Ovary (tissue), 7 donors: ENCODE measurements at regions not wholly inside any gene's neighbourhood (a gene's known extent, or its start where the extent isn't known, plus 50 kb on each side); places are given as distances from the start of the nearest gene placed in this dataset.

Experiments used
- DNase-seq, 5 donors: peaks; one replicate each; pipeline ENCODE4 v3.0.0-alpha.2; 2019 to 2020
- H3K27ac ChIP-seq, 2 donors: fragments of 200-600 bp; one replicate each; pipeline versions ENCODE4 v1.5.1 to v1.8.0; 2019 to 2022
- H3K27me3 ChIP-seq: fragments of 200-600 bp; one replicate; pipeline ENCODE4 v1.8.0; 2022
- H3K36me3 ChIP-seq: fragments of 200-600 bp; sonication (generic); one replicate; pipeline ENCODE4 v1.5.1; 2019
- H3K4me1 ChIP-seq: one replicate; pipeline ENCODE4 v1.8.1; 2013; ENCODE audit warnings: mild to moderate bottlenecking, moderate library complexity; ENCODE audit not compliant: insufficient read depth
- H3K4me3 ChIP-seq: fragments of 200-600 bp; sonication (generic); one replicate; pipeline ENCODE4 v1.5.1; 2017
- H3K9me3 ChIP-seq, 2 donors: fragments of 200-600 bp in 1 of 2; sonication (generic) in 1 of 2; one replicate each; pipeline versions ENCODE4 v1.5.1 to v1.8.1; 2013 to 2019; ENCODE audit warnings: mild to moderate bottlenecking in 1 of 2, moderate library complexity in 1 of 2
- CTCF ChIP-seq, 3 donors: fragments of 450-650 bp in 2 of 3; fragments of 200-600 bp in 1 of 3; IDR thresholded peaks; one replicate each; pipeline versions ENCODE4 v1.5.1 to v1.8.0; 2016 to 2022; ENCODE audit warnings: antibody characterized with exemption in 3 of 3, mild to moderate bottlenecking in 1 of 3
- EP300 ChIP-seq: sonication (generic); formaldehyde crosslinking; IDR thresholded peaks from one replicate; pipeline ENCODE4 v1.6.1; 2017; ENCODE audit warnings: antibody characterized with exemption
- POLR2A ChIP-seq: fragments of 450-650 bp; IDR thresholded peaks from one replicate; pipeline ENCODE4 v1.6.1; 2017; ENCODE audit warnings: antibody characterized with exemption, mild to moderate bottlenecking, moderate library complexity
- WGBS, 3 donors: extraction: QIAGEN DNeasy Blood & Tissue Kit in 1 of 3; methylation state at CpG; one replicate each; pipeline versions ENCODE4 v1.1.5 to v1.1.7; 2013 to 2017; 5-methylcytosine and 5-hydroxymethylcytosine counted together
- intact Hi-C, 4 donors: fragments of 100-400 bp; cut with DNase I; formaldehyde crosslinking; loops; one replicate each; pipeline versions ENCODE4 v1.11.0 to v1.15.1; 2022 to 2023
- donor health status: DM: no; HTN: no; CAD: no; lungs with moderate emphysema.
- donor health status: DM: no; HTN: no; CAD: no.
- donor health status: Bipolar disorder and iron deficiency.
- donor health status: DM: no; HTN: no; CAD: no.
- donor health status: DM: yes; HTN: yes; CAD: no.

DNA sequence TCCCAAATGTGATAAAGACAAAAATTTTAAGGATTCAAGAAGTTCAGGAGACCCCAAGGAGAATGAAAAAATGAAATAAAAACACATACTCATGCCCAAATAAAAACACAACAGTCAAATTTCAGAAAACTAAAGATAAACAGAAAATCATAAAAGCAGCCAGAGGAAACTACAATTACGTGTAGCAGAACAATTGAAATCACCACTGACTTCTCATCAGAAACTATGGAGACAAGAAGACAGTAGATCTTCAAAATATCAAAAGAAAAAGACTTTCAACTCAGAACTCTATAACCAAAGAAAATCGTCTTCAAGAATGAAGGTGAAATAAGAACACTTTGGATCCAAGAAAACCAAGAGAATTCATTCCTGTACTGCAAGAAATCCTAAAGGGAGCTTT, 54.9 kb downstream of the DIO3 start:
- Histone ChIP-seq H3K27me3 (no peaks in the 10 kb centered on the region), H3K9me3 (no peaks in the 10 kb centered on the region), H3K36me3 (no peaks in the 10 kb centered on the region), H3K27ac (no peak overlapping the region), H3K4me3 (no peak overlapping the region), H3K4me1 (no peaks in the 10 kb centered on the region)
- 68 to 89% (median 88%) methylated on average over 2 of the region's 2 CpGs for WGBS, 3 donors
- intact Hi-C loops, result no loop called here
- no peak for DNase-seq
- TF ChIP-seq EP300 (no peak), POLR2A (no peak), CTCF (IDR thresholded peaks at IDR 0.05) (no peak)

DNA sequence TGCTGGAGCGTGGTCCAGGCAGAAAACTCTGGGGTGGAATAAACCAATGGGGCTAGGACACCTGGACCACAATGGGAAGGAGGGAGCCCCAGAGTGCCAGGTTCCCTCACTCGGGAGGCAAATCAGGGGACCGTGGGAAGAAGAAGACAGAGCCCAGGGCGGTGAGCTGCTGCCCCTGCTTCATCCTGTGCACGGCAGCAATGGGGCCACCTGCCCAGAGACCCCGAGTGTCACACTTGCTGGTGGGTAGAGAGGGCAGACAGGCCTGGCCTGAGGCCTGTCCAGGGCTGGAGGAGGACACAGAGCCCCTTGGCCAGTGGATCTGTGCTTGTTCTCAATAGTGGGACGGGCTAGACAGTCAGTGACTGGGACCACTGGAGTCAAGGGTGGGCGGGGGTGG, 58.2 kb downstream of the DIO3 start:
- no peak for TF ChIP-seq EP300
- DNase-seq, result no peak
- H3K4me3 ChIP-seq, result no peak overlapping the region
- 92 to 95% (median 93%) methylated on average over 8 of the region's 8 CpGs for WGBS, 3 donors
- H3K9me3 ChIP-seq, result no peaks in the 10 kb centered on the region
- no peak overlapping the region for H3K27ac ChIP-seq
- intact Hi-C loops, result no loop called here
- H3K36me3 ChIP-seq, result no peaks in the 10 kb centered on the region
- no peaks in the 10 kb centered on the region for H3K4me1 ChIP-seq
- H3K27me3 ChIP-seq, result no peaks in the 10 kb centered on the region

- Histone ChIP-seq H3K27me3 (no peaks in the 10 kb centered on the region), H3K4me1 (no peaks in the 10 kb centered on the region), H3K9me3 (no peaks in the 10 kb centered on the region), H3K36me3 (no peaks in the 10 kb centered on the region), H3K4me3 (no peak overlapping the region), H3K27ac (no peak overlapping the region)
- no peak for TF ChIP-seq CTCF (IDR thresholded peaks at IDR 0.05)
- TF ChIP-seq POLR2A, result no peak
- no peak for TF ChIP-seq EP300
- 87 to 92% (median 87%) methylated on average over 11 of the region's 11 CpGs for WGBS, 3 donors
- intact Hi-C loops, result loop anchor here in 3 of 4 donors (5.0 to 10.0 kb wide), 2 partner anchors 718 to 1235 kb away; partner anchors contain the start of gene RTL1 (in 1 of the 3)
- peak in 1 of 5 donors; percentile 25 for DNase-seq
Measured at GRCh38 chr14:101620031-101620788, 58.9 kb downstream of the DIO3 start.

DNA sequence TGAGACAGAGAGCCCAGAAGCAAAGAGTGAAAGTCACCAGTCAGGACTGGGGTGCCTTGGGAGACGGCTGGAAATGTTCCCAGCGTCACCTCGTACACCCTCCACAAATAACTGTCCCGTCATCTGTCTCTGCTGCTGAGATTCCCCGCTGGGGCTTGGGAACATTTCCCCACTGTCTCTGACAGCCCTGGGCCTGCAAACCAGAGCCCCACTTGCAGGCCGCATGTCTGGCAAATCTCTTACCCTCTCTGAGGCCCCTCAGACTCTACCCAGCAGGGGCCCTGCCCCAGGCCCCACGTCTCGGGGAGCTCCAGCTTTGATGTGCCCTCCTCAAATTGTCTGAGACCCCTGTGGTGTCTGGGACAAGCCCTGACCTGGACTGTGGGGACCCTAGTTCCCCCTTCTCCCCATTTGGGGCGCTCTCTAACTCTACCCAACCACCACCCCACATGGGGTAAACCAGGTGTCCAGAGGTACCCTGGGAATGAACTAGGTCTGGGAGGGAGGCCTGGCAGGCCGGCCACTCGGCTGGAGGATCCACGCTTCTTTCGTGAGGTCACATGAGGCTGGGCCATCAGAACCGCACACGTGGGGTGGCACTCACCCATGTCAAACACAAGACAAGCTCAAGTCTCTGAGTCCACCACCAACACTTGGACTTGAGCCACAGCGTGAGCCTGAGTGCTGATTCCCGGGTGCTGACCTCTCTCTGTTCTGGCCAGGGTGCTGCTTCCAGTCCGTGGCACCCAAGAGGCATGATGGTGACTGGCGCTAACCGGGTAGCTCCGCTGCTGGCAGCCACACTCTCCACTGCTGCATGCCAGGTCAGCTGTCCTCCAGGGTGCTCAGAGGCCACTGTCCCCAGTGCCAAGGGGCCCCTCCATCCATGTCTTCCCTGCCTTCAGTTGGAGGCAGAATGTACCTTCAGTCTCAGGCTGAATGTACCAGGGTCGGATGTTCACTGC, 59.8 kb downstream of the DIO3 start:
- H3K36me3 ChIP-seq, result no peaks in the 10 kb centered on the region
- H3K4me1 ChIP-seq, result no peaks in the 10 kb centered on the region
- DNase-seq, result no peak
- no peak overlapping the region for H3K4me3 ChIP-seq
- intact Hi-C loops, result loop anchor here in 3 of 4 donors (5.0 to 10.0 kb wide), 2 partner anchors 719 to 1236 kb away; partner anchors contain the start of gene RTL1 (in 1 of the 3)
- no peak for TF ChIP-seq POLR2A
- TF ChIP-seq EP300, result no peak
- no peak for TF ChIP-seq CTCF (IDR thresholded peaks at IDR 0.05)
- H3K9me3 ChIP-seq, result no peaks in the 10 kb centered on the region
- WGBS, 3 donors, result 91 to 93% (median 92%) methylated on average over 18 to 22 of the region's 22 CpGs
- no peak overlapping the region for H3K27ac ChIP-seq
- H3K27me3 ChIP-seq, result no peaks in the 10 kb centered on the region
